Astrocyte (in vitro differentiated cells and primary cell): ENCODE measurements at regions not wholly inside any gene's neighbourhood (a gene's known extent, or its start where the extent isn't known, plus 50 kb on each side); places are given as distances from the start of the nearest gene placed in this dataset.

Source experiments
- EZH2 ChIP-seq: IDR thresholded peaks from 2 replicates; pipeline ENCODE4 v1.6.1; 2012; ENCODE audit warnings: mild to moderate bottlenecking, low read length, inconsistent platforms; ENCODE audit not compliant: insufficient read depth
- TF ChIP-seq, protein P1 (sequence below): IDR thresholded peaks from 2 replicates; pipeline ENCODE4 v1.5.1; 2011; ENCODE audit warnings: low read depth, mild to moderate bottlenecking, inconsistent platforms, low read length, moderate library complexity; ENCODE audit not compliant: insufficient read depth

DNA sequence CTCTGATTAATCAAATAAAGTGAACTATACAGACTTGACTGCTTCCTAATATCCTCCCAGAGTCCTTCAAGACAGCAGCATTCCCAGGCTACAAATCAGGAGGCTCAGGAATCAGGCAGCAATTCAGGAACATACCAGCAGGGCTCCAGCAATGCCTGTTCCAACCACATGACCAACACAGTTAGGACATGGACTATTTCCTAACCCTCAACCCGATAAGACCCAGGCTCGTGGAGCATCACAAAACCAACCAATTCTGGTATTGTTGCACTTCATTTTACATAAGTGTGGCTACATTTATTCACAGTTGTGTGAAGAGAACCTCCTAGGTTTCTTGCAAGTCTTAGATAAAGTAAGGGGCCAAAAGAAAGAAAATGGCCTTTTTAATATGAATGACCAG, 546.2 kb upstream of the ADGRL2 start:
- TF ChIP-seq, protein P1, sequence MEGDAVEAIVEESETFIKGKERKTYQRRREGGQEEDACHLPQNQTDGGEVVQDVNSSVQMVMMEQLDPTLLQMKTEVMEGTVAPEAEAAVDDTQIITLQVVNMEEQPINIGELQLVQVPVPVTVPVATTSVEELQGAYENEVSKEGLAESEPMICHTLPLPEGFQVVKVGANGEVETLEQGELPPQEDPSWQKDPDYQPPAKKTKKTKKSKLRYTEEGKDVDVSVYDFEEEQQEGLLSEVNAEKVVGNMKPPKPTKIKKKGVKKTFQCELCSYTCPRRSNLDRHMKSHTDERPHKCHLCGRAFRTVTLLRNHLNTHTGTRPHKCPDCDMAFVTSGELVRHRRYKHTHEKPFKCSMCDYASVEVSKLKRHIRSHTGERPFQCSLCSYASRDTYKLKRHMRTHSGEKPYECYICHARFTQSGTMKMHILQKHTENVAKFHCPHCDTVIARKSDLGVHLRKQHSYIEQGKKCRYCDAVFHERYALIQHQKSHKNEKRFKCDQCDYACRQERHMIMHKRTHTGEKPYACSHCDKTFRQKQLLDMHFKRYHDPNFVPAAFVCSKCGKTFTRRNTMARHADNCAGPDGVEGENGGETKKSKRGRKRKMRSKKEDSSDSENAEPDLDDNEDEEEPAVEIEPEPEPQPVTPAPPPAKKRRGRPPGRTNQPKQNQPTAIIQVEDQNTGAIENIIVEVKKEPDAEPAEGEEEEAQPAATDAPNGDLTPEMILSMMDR = peak; percentile 16
- no peak for TF ChIP-seq EZH2
